Natural killer cell treated with Interleukin-12 subunit alpha and Interleukin-12 subunit beta and Interleukin-15 and Interleukin-18, amount 100 ng/mL, for 72 hours (primary cell): ENCODE measurements at regions not wholly inside any gene's neighbourhood (a gene's known extent, or its start where the extent isn't known, plus 50 kb on each side); places are given as distances from the start of the nearest gene placed in this dataset.
"Not testable (repeated sequence)": the region's sequence is repeated elsewhere in the genome, so short reads cannot be mapped to it uniquely, and the experiment has no call there.

Experiments
- ATAC-seq, 2 donors: fragments of 150-1000 bp; cut with Tn5 transposase in 1 of 2; sonication (Bioruptor Pico), chemical (Tn5 transposase) in 1 of 2; 2 replicates each; pipeline ENCODE4 v1.10.0; 2021
- DNase-seq: peaks from one replicate; pipeline ENCODE4 v3.0.0; 2022; ENCODE audit warnings: low spot score
- H3K27ac Mint-ChIP-seq, 2 donors: 1 replicate in 1 of 2; 2 replicates in 1 of 2; pipeline ENCODE4 v1.8.0; 2022; ENCODE audit warnings: mixed read lengths in 2 of 2, mild to moderate bottlenecking in 1 of 2, moderate library complexity in 1 of 2
- H3K27me3 Mint-ChIP-seq, 2 donors: 1 replicate in 1 of 2; 2 replicates in 1 of 2; pipeline ENCODE4 v1.8.0; 2022; ENCODE audit warnings: mixed read lengths in 2 of 2
- H3K36me3 Mint-ChIP-seq: one replicate; pipeline ENCODE4 v1.8.0; 2022; ENCODE audit warnings: mixed read lengths
- H3K4me1 Mint-ChIP-seq, 2 donors: 1 replicate in 1 of 2; 2 replicates in 1 of 2; pipeline ENCODE4 v1.8.0; 2022; ENCODE audit warnings: low read depth in 2 of 2, mixed read lengths in 2 of 2, mild to moderate bottlenecking in 1 of 2
- H3K4me3 Mint-ChIP-seq: one replicate; pipeline ENCODE4 v1.8.0; 2022; ENCODE audit warnings: mixed read lengths
- H3K9me3 Mint-ChIP-seq: 2 replicates; pipeline ENCODE4 v1.8.0; 2022; ENCODE audit warnings: mixed read lengths

DNA sequence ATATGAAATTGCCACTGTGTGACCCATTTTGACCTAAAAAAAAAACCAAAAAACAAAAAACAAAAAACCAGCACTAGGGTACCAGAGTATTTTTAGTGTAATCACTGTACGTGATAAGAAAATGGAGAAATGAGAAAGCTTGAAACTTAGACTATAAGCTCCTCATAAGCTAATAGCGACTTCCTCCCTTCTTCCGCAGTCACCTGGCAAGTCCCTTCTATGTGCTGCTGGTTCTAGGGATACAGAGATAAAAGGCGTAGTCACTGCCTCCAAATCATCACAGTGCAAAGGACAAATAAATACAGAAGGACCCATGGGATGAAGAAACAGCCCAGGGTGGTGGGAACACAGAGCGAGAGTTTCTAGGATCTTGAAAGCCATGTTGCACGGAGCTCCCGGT, 190.3 kb downstream of the TM9SF2 start:
- no peaks in the 10 kb centered on the region for H3K9me3 Mint-ChIP-seq
- DNase-seq: no peak

DNA sequence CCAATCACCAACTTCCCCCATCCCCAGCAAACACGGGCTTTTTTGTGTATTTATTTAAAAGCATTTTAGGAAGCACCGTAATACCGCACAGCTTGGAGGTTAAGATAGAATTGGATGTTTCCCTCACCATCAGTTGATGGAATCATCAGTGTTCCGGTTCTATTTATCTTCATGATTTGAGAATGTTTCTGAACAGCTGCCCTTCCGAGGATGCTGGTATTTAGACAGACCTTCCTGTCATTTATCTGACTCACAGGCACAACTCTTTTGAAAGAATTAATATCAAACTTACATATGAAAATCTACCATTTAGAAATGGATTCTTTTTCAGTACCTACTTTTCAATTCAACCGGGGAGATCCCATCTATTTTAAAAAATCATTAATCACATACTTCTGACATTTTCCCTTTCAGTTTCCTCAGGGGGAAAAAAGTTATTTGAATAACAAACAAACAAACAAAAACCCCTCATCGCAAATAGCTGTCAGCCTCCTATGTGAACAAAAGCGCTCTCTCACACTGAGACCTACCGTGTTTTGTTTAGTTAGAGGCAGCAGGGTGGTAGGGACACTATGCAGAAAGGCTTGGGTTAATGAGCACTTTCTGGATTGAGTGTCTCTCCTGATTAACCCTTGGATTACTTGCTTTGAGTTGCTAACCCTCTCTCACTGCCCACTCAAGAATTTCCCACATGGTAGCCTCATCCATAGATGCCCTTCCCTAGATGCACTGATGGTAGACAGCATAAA, 189.3 kb downstream of the TM9SF2 start:
- Mint-ChIP-seq H3K27ac (no peak overlapping the region), H3K4me3 (no peak overlapping the region), H3K4me1 (no peaks in the 10 kb centered on the region), H3K9me3 (no peaks in the 10 kb centered on the region), H3K27me3 (no peaks in the 10 kb centered on the region), H3K36me3 (no peaks in the 10 kb centered on the region)
- no peak for DNase-seq
- ATAC-seq: no peak

More for the DNA sequence above, 190.3 kb downstream of the TM9SF2 start:
- Mint-ChIP-seq H3K4me1 (no peaks in the 10 kb centered on the region), H3K27ac (no peak overlapping the region), H3K4me3 (no peak overlapping the region), H3K27me3 (no peaks in the 10 kb centered on the region), H3K36me3 (no peaks in the 10 kb centered on the region)
- no peak for ATAC-seq

DNA sequence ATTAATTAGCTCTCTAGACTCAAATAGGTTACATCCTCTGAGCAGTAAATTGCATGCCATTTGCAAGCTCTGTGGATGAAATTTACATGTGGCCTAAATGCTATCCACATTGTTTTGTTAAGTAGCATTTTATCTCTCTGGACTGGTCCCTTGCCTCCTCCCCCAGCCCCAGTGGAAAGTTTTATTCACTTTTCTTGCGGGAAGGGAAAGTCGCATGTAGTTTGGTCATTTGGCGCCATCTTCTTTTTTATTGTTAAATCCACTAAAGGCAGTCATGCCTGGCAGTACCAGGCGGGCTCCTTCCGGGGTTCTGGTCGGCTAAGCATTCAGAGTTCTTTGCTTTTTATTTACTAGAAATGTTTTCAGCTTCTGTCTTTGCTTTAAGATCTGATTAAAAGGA, 188.7 kb downstream of the TM9SF2 start:
- Mint-ChIP-seq H3K36me3 (no peaks in the 10 kb centered on the region), H3K27me3 (no peaks in the 10 kb centered on the region), H3K4me3 (no peak overlapping the region), H3K27ac (no peak overlapping the region), H3K4me1 (no peaks in the 10 kb centered on the region), H3K9me3 (no peaks in the 10 kb centered on the region)
- DNase-seq: no peak
- no peak for ATAC-seq

DNA sequence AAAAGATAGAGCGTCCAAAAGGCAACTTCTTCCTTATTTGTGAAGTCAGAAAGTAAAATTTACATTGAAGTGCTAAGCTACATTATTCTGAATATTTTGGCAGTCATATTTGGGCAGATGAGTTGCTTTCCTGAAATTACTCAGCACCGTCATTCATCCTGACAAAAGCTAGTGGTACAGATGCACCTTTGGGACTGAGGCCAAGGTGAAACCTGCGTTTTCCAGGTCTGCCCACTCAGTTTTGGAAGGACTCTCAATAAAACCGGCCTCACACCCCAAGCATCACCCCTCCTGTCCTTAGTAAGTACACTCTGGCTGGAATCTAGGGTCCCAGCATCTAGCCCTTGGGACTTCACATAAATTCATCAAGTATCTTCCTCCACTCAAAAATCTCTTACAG, 187.5 kb downstream of the TM9SF2 start:
- no peak overlapping the region for H3K4me3 Mint-ChIP-seq
- no peaks in the 10 kb centered on the region for H3K36me3 Mint-ChIP-seq
- DNase-seq (no peak), ATAC-seq (no peak)
- H3K4me1 Mint-ChIP-seq: no peaks in the 10 kb centered on the region
- no peaks in the 10 kb centered on the region for H3K27me3 Mint-ChIP-seq
- H3K9me3 Mint-ChIP-seq: no peaks in the 10 kb centered on the region
- no peak overlapping the region for H3K27ac Mint-ChIP-seq

DNA sequence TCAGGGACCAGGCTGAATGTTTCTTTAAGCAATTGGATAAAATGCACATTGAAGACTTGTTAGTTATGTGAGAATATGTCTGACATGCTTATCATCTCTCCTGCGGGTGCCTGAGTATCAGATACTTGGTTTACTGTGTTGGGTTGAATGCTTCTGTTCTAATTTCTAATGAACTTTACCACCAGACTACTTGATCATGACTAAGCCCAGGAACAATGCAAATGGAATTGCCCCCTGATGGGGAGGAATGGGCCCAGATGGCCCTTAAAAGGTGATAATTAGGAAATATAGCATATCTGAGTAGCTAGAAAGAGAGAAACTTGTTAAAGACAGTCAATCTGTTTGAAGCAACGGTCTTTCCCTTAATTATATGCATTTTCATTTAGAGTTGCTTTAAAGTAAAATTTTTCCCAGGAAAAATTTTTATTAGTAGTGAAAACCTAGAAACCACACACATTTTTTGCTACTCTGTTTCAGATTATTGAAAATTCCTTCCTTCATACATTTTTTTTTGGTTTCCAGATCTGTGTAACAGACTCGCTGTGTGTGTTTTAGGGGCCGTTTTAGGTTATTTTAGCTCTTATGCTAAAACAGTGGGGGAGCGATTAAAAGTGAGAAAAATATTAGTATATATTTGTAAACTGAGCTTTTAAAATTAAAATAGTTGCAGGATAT, 186.6 kb downstream of the TM9SF2 start:
- Mint-ChIP-seq H3K4me1 (no peaks in the 10 kb centered on the region), H3K27me3 (no peaks in the 10 kb centered on the region), H3K27ac (no peak overlapping the region), H3K36me3 (no peaks in the 10 kb centered on the region), H3K9me3 (no peaks in the 10 kb centered on the region), H3K4me3 (no peak overlapping the region)
- DNase-seq: no peak
- ATAC-seq: no peak

DNA sequence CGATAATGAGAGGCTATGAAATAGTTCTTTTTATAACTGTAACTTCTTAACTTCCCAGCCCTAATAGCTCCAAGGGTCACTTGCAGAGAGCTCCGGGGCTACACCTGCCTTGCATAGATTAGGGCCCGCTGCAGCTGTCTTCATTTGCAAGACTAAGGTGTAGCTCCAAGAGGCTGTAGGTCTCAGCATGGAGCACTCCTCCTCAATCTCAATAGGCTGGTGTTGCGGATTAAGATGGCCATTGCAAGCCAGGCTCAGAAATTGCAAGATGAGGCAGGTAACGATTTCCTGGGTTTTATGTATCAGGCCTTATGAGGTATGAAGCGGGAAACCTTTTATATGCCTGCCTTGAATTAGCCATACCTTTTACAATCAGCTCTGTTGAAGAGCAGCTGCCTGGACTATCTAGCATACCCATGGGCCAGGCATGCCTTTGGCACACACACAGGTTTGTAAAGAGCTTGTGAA, 185.7 kb downstream of the TM9SF2 start:
- H3K4me1 Mint-ChIP-seq: no peaks in the 10 kb centered on the region
- DNase-seq: no peak
- no peaks in the 10 kb centered on the region for H3K36me3 Mint-ChIP-seq
- H3K27me3 Mint-ChIP-seq: no peaks in the 10 kb centered on the region
- no peak for ATAC-seq
- no peak overlapping the region for H3K27ac Mint-ChIP-seq
- H3K9me3 Mint-ChIP-seq: no peaks in the 10 kb centered on the region
- H3K4me3 Mint-ChIP-seq: no peak overlapping the region

DNA sequence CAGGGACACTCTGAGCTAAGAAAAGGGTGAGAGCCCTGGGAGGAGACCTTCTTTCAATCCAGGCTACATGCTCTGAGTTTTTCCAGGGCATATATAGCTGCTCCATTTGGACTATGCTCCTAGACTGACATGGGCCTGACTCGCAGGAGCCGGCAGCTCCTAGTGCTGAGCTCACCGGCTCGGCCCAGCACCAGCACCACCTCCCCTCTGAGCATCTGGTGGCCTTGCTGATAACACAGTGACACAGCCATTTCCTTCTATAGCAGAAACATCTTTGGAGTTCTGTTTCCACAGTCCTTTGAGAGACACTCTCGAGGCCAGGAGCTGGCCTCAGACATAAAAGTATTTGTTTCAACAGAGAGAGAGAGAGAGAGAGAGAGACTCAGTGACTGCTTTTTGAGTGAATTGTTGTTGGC, 184.9 kb downstream of the TM9SF2 start:
- no peak overlapping the region for H3K27ac Mint-ChIP-seq
- ATAC-seq: no peak
- no peak overlapping the region for H3K4me3 Mint-ChIP-seq
- H3K4me1 Mint-ChIP-seq: no peaks in the 10 kb centered on the region
- DNase-seq: no peak
- no peaks in the 10 kb centered on the region for H3K9me3 Mint-ChIP-seq
- H3K36me3 Mint-ChIP-seq: no peaks in the 10 kb centered on the region
- H3K27me3 Mint-ChIP-seq: no peaks in the 10 kb centered on the region

DNA sequence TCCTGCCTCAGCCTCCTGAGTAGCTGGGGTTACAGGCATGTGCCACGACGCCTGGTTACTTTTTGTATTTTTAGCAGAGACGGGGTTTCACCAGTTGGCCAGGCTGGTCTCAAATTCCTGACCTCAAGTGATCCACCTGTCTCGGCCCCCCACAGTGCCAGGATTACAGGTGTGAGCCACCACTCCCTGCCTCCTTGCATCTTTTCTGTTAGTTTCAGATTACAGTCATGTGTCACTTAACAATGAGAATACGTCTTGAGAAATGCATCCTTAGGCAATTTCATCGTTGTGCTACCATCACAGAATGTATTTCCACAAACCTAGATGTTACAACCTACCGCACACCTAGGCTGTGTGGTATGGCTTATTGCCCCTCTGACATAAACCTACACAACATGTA, 180.4 kb downstream of the TM9SF2 start:
- H3K9me3 Mint-ChIP-seq: no peaks in the 10 kb centered on the region
- no peak for DNase-seq
- no peak overlapping the region for H3K4me3 Mint-ChIP-seq
- ATAC-seq: no peak
- H3K4me1 Mint-ChIP-seq: no peaks in the 10 kb centered on the region
- H3K27ac Mint-ChIP-seq: no peak overlapping the region
- no peaks in the 10 kb centered on the region for H3K36me3 Mint-ChIP-seq
- no peaks in the 10 kb centered on the region for H3K27me3 Mint-ChIP-seq

DNA sequence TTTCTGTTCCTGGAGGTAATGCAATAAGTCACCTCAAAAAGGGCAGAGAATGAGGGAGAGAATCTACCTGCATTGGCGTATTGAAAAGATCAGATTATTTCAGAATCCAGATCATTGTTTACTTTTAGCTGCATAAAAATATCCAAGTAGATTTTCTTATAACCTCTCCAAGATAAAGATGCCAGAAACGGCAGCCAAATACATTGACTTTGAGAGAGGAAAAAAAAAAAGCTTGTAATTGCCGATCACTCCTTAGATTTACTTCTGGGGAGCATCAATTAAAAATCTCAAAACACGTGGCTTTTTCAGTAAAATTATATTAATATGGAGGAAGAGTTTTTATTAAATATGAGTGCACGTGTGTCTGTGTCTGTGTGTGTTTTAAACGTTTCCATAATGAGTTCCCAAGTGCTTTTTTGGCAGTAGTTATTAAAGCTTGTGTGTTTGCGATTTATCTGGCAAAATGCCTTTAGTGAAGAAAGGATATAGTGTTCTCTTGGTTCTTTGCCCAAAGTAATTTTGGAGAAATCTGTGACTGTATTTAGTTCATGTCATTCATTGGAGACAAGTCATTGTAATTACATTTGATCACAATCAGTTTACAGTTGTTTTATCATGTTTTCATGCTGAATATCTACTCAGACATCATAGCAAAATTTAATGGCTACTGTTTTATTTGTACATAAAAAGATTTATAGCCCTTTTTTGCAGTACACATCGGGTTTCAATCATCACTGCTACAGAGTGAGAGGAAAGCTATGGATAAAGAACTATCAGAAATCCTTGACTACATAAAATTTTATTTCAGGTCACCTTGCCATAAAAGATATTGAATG, 176.1 kb downstream of the TM9SF2 start:
- Mint-ChIP-seq H3K4me1 (no peaks in the 10 kb centered on the region), H3K27me3 (peaks cover 5 to 7% of the 10 kb centered on the region in 2 donors), H3K36me3 (no peaks in the 10 kb centered on the region), H3K4me3 (no peak overlapping the region), H3K9me3 (no peaks in the 10 kb centered on the region), H3K27ac (no peak overlapping the region)
- DNase-seq (no peak), ATAC-seq (no peak)

DNA sequence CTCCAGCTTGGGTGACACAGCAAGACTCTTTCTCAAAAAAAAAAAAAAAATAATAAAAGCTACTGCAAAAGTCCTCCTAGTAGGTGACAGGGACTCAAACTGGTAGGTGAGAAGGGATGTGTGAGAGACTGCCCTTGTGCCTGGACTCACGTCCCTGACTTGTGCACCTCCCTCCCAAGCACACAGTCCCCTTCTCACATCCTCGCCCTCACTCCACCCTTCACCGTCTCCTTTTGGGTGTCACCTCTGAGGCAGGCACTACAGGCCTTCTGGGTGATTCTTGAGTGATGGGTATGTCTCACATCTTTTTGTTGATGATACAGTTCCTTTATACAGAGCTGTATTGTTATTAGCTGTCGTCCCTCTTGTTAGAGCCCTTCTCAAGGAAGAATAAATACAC, 170.5 kb downstream of the TM9SF2 start:
- no peaks in the 10 kb centered on the region for H3K4me1 Mint-ChIP-seq
- no peaks in the 10 kb centered on the region for H3K9me3 Mint-ChIP-seq
- no peak overlapping the region for H3K27ac Mint-ChIP-seq
- H3K27me3 Mint-ChIP-seq: peaks cover 5 to 7% of the 10 kb centered on the region in 2 donors
- no peaks in the 10 kb centered on the region for H3K36me3 Mint-ChIP-seq
- DNase-seq: no peak
- ATAC-seq: peak in 1 of 2 donors; percentile 36
- H3K4me3 Mint-ChIP-seq: no peak overlapping the region

DNA sequence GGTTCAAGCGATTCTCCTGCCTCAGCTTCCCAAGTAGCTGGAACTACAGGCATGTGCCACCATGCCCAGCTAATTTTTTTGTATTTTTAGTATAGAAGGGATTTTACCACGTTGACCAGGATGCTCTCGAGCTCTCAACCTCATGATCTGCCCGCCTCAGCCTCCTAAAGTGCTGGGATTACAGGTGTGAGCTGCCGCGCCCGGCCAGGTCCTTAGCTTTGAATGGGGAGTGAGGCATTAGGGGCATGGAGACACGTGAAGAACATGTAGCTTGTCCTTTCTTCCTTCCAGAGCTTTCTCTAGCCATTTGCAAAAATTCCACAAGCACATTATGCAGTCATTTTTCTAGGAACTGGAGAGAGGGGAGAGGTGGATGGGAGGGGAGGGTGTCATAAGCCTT, 167.8 kb downstream of the TM9SF2 start:
- not testable (repeated sequence) for ATAC-seq, H3K4me1 Mint-ChIP-seq, DNase-seq, H3K27ac Mint-ChIP-seq, H3K9me3 Mint-ChIP-seq, H3K4me3 Mint-ChIP-seq, H3K36me3 Mint-ChIP-seq, H3K27me3 Mint-ChIP-seq

DNA sequence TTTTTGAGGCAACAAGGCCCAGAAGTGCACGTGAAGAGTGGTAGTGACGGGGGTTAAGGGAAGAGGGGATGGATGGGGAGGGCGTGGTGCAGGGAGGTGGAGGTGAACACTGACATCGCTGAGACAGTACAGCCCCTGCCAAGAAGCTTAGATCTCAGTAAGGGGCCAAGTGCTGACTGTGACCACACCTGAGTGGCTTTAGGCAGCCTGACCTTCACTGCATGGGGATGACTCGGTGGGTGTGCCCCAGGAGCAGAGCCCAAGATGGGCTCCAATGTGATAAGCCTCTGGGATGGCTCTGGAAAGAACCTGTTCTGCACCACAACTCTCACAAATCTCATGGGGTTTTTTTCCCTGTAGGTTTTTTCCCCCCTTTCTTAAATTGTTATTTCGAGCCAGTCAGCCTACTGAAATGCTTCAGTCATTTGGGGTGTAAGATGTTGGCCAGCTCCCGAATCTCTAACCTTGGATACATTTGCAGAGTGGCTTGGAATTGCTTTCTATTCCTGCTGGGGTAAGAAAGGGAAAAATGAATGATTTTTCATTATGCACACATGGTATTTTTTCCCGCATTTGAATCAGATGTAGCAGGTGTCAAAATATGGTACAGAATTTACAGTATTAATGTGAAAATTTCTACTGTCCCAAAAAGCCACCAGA, 165.0 kb downstream of the TM9SF2 start:
- H3K4me3 Mint-ChIP-seq: no peak overlapping the region
- no peak overlapping the region for H3K27ac Mint-ChIP-seq
- peaks cover 0 to 9% of the 10 kb centered on the region in 2 donors for H3K27me3 Mint-ChIP-seq
- DNase-seq (no peak), ATAC-seq (peak in 1 of 2 donors; percentile 24)
- no peaks in the 10 kb centered on the region for H3K36me3 Mint-ChIP-seq
- no peaks in the 10 kb centered on the region for H3K4me1 Mint-ChIP-seq
- H3K9me3 Mint-ChIP-seq: no peaks in the 10 kb centered on the region

DNA sequence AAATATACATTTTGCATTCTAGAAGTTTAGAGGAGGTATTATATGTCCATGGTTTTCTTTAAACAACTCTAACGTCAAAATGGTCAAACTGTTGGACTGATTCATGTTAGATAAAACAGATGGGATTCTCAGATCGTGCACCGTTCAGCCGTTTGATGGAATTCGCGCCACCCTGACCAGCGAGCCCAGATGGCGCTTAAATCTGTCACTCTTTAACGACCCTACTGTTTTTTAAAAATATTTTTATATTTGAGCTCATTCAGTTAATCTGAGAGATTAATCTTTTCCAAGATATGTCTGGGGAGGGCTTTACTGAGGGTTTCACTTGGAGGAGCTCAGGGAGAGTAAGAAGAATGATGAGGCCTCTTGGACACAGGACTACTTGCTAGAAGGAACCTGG, 164.4 kb downstream of the TM9SF2 start:
- Mint-ChIP-seq H3K4me3 (no peak overlapping the region), H3K4me1 (no peaks in the 10 kb centered on the region), H3K36me3 (no peaks in the 10 kb centered on the region), H3K27me3 (peaks cover 1 to 9% of the 10 kb centered on the region in 2 donors), H3K27ac (no peak overlapping the region), H3K9me3 (no peaks in the 10 kb centered on the region)
- ATAC-seq (no peak), DNase-seq (no peak)
